22Rv1 (cell line): ENCODE measurements at regions not wholly inside any gene's neighbourhood (a gene's known extent, or its start where the extent isn't known, plus 50 kb on each side); places are given as distances from the start of the nearest gene placed in this dataset.

Experiments used
- CTCF ChIP-seq: fragments of 450-650 bp; IDR thresholded peaks from 2 replicates; pipeline ENCODE4 v1.5.1; 2017; ENCODE audit warnings: mild to moderate bottlenecking
- ZFX ChIP-seq: fragments of 450-650 bp; IDR thresholded peaks from 2 replicates; pipeline ENCODE4 v1.6.1; 2017; ENCODE audit warnings: antibody characterized with exemption, borderline replicate concordance

GRCh38 chr15:26222781-26223180 is 359.7 kb upstream of the ATP10A start:
- no peak for TF ChIP-seq CTCF
- TF ChIP-seq ZFX, result no peak
